DMS 273 treated with DMSO at 0.1 percent for 48 hours (cell line): ENCODE measurements at regions not wholly inside any gene's neighbourhood (a gene's known extent, or its start where the extent isn't known, plus 50 kb on each side); places are given as distances from the start of the nearest gene placed in this dataset.
"Not testable (repeated sequence)": the region's sequence is repeated elsewhere in the genome, so short reads cannot be mapped to it uniquely, and the experiment has no call there.

Experiments used
- DNase-seq: peaks from one replicate; lab custom pipeline; 2025; lab: John Stamatoyannopoulos, UW

DNA sequence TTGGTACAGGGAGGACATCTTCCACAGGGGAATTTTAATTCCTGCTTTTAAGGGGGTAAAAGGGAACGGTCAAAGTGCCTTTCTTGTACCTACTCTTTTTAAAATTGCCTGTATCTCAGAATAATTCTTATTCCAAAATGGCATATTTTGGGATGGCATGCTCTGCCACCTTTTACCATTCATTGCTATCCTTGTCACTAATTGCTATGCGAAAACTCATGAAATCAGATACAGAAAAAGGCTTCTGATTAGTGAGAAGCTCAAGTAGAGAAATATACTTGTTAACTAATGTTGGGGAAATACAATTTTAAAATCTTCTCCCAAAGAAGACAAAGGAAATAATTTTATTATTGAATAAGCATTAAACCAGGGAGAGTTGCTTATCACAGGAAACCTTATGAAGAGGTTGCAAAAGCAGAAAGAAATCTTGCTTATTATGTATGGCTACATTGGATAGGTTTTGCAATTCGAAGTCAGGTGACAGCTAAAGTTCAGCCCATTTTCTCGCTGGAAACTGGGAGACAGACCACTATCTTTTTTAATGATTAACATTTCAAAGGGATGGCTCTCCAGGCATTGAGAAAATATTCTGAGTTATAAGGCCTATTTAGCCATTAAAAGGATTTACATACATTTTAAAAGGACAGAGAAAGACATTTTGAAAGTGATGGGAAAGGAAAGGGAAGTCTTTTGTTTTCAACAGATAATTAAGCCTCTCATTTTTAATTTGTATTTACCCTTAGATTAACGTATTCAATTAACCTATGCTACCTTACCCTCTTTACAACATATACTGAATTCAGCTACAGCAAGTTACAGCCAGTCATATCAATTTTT, 110.3 kb upstream of the PRSS16 start:
- DNase-seq: no peak

DNA sequence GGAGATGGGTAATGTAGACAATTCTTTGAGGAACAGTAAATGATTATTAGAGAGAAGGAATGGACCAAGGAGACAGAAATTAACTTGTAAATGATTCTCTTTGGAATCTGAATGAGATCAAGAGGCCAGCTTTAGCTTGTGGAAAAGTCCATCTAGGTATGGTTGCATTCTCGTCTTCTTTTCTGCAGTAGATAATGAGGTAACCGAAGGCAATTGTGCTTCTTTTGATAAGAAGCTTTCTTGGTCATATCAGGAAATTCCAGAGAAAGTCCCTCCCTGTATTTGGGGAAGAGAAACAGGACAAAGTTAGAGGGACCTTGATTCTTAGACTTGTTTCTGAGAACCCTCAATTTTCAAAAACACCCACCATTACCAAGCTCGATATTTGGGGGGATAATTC, 109.1 kb upstream of the PRSS16 start:
- no peak for DNase-seq

DNA sequence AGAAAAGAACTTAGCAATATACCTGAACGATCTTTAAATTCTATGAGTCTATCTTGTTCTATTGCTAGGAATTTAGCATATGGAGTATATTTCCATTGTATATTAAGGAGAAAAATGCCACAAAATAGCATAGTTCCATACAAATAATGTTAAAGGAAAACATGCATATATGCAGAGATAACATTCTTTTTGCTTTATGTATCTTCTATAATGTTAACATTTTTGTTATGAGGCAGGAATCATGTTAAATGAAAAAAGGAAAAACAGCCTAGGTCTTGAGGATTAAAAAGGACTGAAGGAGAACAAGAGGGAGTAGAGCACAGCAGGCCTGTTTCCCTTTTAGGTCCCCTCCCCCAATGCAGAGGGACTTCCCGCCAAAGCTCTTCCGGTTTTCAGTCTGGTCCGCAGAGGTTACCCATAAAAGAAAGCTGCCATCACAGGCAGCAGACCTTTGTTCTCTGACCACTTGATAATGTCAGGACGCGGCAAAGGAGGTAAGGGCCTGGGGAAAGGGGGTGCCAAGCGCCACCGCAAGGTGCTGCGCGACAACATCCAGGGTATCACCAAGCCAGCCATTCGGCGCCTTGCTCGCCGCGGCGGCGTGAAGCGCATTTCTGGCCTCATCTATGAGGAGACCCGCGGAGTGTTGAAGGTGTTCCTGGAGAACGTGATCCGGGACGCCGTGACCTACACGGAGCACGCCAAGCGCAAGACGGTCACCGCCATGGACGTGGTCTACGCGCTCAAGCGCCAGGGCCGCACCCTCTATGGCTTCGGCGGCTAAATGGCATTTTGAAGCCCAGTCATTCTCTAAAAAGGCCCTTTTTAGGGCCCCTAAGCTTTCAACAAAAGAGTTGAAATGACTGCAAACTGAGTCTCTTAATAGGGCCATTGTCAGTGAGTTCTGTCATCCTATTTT, 108.4 kb upstream of the PRSS16 start:
- no peak for DNase-seq

DNA sequence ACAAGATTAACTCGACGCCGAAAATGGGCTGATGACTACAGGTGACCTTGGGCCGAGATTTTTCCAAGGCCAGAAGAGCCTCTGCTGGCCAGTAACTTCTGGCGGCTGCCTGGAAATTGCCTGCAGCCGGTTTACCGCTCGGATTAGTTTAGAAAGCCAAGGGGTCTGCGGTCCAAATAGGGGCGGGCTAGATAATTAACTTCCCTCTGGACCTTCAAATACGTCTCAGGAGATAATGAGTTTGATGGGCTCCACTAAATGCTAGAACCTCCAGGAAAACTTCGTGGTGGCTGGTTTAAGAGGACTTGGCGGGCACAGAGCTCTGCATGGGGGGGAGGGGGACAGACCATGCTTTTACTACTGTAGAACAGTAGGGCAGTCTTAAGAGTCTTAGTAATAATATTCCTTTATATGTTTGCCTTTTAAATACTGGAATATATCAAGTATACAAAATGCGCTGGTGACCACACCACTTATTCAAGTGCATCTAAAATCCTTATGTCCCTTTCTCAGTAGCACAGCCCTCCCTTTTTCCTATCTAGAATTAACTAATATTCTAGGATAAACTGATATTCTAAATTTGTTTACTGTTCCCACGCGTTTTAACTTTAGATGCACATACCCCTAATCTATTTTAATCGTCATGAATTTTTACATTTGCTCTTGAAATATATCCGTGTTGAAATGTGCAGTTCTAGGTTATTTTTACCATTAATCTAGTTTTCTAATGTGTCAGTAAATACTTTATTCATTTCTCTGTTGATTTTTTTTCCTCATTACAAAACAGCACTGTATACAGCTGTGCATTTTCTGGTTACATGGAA, 107.5 kb upstream of the PRSS16 start:
- DNase-seq: no peak

DNA sequence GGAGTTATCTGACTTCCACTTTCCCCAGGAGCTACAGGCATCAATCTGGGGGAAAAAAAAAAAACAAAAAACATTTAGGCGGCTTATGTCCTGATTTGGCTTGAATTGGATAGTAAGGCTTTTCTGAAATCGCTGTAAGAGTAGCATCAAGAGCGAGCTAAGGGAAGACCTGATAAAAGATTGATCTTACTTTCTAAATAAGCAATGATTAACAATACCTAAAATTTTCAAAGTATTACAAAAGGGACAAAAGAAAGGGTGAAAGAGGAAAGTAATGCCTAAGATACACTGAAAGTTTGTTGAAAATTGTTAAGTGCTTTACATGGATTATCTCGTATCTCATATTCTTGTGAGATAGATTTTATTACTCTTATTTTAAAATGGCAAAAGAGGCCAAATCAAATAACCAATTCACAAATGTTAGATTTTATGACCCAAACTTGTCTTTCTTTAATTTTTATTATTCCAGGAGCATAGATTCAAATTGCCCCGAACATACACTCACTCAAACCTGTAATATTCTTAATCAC, 106.4 kb upstream of the PRSS16 start:
- no peak for DNase-seq

DNA sequence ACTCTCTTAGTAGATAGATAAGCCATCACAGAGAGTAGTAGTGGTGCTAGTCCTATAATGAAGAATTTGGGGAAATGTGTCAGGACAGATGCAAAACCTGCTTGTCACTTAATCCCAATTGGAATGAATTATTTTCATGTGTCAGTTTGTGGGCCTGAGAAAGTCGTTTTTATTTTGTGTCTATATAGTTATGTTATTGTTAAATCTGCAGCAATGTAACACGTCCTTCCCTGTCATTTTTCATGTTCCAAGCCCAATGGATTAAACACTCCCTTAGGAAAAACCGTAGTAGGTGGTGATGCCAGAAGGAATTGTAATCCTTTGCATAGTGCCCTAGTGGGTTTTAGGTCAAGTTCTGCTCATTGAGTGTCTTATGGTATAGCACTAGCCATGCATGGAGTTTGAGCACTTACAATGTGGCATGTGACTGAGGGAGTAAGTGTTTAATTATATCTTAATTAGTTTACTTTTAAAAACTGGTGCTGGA, 105.9 kb upstream of the PRSS16 start:
- no peak for DNase-seq

DNA sequence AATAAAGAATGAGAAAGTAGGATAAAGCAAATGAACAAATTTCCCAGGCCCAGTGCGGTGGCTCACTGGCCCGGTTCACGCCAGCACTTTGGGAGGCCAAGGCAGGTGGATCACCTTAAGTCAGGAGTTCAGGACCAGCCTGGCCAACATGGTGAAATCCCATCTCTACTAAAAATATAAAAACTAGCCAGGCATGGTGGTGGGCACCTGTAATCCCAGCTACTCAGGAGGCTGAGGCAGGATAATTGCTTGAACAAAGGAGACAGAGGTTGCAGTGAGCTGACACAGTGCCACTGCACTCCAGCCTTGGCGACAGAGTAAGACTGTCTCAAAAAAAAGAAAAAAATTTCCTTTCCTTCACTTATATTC, 104.5 kb upstream of the PRSS16 start:
- not testable (repeated sequence) for DNase-seq

DNA sequence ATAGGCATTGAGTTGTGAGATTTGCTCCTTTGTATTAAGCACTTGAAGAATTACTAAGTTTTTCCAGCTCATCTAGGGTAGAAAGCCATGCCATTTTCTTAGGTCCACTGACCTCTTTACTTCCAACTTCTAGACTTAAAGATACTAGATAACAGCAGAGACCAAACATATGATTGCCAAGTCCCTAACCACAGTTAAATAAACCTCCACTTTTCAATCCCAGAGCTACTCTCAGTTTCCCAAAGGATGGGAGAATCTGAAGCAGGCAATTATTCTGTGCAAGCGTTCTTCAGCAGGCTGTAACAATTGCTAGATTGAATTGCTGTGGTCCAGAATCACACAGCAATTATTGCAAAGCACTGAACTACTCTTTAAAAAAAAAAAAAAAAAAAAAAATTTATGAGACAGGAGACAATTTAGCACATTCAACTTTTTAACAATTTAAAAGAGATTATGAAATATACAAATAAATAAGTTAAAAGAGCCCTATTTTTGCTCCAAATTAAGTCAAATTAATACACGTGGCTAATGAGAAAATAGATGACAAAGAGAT, 104.0 kb upstream of the PRSS16 start:
- no peak for DNase-seq

DNA sequence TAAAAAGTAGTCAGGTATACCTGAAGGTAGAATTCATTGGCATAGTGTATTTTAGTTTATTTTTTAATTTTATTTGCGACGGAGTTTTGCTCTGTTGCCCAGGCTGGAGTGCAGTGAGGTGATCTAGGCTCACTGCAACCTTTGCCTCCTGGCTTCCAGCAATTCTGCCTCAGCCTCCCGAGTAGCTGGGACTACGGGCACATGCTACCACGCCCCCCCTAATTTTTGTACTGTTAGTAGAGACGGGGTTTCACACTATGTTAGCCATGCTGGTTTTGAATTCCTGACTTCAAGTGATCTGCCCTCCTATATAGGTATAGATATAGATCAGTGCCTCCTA, 102.8 kb upstream of the PRSS16 start:
- no peak for DNase-seq

DNA sequence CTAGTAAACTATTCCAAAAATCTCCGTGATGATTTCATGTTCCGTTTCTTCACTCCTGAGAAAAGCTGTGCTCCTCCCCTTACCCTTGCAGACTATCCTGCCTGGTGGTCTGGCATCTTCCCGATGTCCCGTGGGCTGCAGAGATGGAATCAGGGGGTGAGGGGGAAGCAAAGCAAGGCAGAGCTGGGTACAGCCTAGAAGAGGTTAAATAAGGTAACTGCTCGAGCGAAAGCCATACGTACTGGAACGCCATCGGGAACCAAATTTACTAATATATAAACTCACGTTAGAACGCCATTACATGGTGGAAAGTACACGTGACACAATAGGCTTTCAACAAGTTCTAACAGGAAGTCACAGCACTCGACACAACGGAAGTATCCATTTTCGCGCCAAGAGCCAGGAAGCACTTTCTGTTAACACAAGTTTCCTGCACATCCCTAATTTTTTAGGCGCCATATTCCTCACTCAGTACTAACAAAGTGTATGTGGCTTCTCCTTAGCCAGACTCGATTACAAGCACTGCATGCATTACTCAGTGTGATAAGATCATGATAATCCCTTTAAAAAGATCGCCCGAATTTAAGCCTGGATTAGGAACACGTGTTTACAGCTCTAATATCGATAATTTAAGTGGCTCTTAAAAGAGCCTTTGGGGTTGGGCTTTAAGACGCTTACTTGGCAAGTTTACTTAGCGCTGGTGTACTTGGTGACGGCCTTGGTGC, 101.6 kb upstream of the PRSS16 start:
- peak; percentile 90 for DNase-seq

DNA sequence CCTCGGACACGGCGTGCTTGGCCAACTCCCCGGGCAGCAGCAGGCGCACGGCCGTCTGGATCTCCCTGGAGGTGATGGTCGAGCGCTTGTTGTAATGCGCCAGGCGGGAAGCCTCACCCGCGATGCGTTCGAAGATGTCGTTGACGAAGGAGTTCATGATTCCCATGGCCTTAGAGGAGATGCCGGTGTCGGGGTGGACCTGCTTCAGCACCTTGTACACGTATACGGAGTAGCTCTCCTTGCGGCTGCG, 101.1 kb upstream of the PRSS16 start:
- DNase-seq: not testable (repeated sequence)

DNA sequence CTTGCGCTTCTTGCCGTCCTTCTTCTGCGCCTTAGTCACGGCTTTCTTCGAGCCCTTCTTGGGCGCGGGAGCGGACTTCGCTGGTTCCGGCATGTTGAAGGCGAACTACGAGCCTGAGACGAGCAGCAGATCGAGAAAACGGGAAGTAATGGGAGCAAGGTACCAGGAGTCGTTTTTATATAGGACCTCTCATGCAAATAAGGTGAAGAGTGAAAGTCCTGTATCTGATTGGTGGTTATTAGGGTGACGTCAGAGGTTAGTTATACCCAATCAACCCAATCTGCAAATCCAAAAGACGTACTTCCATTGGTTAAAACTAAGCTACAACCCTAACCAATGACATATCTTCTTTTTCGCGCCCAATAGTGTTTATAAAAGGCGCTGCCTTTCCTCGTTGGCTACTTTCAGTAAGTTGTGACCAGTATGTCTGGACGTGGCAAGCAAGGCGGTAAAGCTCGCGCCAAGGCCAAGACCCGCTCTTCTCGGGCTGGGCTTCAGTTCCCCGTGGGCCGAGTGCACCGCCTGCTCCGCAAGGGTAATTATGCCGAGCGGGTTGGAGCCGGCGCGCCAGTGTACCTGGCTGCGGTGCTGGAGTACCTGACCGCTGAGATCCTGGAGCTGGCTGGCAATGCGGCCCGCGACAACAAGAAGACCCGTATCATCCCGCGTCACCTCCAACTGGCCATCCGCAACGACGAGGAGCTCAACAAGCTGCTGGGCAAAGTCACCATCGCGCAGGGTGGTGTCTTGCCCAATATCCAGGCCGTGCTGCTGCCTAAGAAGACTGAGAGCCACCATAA, 100.6 kb upstream of the PRSS16 start:
- DNase-seq: peak; percentile 99

DNA sequence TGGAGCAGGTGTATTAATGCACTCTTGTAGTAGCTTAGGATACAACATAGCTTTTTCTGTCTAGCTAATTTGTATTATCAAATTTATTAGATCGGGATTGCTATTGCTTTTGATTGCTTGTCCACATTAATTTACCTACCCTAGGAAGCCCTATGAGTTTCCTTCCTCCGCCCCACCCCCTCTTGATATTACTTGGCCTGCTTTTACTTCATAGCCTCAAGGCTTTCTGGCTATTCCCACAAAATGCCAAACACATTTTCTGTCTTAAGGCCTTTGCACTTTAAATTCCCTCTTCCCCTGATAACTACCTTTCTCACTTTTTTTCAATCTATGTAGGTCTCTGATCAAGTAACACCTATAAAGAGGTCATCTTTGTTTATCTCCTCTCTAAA, 99.1 kb upstream of the PRSS16 start:
- no peak for DNase-seq

DNA sequence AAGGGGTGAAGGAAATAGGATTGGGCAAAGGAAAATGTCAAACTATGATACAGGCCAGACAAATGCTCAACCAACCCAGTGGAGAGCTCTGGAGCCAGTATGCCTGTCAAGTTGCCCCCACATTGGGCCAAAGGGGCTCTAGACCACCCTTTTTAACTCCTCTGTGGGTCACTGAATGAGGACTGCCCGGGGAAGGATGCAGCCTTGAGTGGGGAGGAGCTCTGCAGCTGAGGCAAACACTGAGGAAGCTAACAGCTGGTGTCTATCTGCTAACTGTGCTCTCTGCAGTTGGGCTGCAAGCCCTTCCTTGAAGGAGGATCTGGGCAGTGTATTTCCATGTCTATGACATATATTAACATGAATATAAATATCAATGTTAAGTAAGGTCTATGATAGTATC, 98.4 kb upstream of the PRSS16 start:
- DNase-seq: no peak

DNA sequence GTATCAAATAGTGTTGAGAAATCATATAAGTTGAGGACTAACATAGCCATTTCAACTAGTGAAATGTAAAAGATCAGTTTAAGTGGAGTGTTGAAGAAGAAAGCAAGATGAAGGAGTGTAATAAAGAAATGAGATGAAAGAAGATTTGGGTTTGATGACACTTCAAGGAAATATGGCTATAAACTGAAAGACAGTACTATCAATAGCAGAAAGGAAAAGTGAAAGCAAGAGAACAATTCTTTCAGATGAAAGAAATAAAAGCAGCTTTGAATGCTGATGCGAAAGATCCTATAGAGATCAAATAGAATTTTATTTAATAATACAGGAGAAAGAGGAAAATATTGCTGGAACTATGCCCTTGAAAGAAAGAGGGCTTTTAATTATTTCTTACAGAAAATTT, 92.8 kb upstream of the PRSS16 start:
- no peak for DNase-seq

DNA sequence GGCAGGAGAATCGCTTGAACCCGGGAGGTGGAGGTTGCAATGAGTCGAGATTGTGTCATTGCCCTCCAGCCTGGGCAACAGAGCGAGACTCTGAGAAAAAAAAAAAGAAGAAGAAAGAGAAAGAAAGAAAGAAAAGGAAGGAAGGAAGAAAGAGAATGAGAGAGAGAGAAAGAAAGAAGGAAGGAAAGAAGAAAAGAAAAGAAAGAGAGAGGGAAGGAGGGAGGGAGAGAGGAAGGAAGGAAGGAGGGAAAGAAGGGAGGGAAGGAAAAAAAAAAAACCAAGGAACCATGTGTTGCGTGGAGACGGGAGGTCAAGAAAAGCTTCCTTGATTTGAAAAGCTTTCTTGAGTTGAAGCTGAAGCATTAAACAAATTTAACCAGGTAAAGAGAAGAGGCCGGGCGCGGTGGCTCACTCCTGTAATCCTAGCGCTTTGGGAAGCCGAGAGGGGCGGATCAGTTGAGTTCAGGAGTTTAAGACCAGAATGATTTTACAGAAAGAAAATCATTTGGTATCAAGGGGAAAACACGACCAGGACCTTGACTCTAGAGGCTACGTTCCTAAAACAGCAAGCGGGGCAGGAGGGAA, 90.5 kb upstream of the PRSS16 start:
- DNase-seq: peak; percentile 34

DNA sequence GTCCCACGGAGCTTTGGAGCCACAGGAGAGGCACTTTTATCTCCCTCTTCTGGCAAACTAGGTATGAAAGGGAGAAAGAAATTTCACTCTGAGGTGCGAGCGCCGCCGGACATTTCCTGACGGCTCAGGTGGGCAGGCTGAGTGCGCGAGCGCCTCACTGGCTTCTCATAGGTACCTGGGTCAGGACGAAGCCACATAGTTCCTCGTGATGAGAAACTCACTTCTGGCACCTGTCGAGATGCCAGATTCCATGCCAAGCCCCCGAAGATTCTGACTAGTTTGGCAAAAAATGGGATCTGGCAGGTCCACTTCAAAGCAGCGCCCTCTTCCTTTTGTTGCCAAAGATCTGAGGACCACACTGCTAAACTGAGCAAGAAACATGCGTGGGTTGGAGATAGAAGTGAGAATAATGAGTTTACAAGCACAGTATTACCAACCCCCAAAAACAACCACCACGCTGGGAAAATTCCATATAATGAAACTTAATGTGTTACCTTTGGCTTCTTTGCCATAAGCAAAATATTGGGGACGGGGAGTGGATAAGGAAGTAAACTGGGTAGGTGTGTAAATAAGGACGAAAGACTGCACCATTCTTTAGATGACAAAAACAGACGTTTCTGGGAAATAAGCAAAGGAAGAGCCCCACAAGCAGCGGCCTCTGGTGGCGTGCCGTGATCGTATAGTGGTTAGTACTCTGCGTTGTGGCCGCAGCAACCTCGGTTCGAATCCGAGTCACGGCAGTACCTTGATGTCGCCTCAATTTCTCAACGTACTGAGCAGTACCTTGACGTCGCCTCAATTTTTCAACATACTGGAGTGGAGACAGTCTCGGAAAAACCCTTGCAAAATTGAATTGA, 89.8 kb upstream of the PRSS16 start:
- peak; percentile 82 for DNase-seq

DNA sequence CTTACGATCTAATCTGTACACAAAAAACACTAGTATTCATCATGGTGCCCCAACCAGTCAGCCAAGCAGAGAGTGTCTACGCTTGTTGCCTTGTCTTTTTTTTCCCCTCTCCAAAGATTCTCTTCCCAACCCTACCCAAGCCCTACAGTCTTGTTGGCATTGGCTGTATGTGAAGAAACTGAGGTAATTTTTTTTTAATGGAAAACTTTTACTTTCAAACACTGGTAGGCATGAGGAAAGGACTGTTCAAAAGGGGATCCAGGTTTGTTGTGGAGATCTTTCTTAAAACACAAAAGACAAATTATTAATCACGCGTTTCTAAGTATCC, 89.2 kb upstream of the PRSS16 start:
- DNase-seq: no peak

DNA sequence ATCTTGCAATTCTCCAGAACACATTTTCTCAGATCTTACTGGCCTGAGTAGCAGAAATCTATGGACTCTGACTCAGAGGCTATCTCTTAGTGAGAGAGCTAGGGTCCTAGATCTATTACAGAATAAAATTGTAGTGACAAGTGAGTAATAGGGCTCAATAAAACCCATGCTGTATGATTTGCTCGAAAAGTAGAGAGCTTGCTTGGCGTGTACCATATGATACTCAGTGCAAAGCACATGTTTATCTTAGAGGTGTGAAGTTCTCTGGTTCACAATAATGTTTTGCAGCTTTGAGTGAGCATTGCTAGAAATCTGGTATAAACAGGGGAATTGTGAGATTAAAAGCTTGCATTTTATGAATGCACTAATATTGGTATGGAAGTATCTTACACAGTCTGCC, 87.8 kb upstream of the PRSS16 start:
- DNase-seq: no peak
